ENCODE measurements at regions not wholly inside any gene's neighbourhood (a gene's known extent, or its start where the extent isn't known, plus 50 kb on each side); places are given as distances from the start of the nearest gene placed in this dataset.

GRCh38 chr16:5560084-5560483 is 462.5 kb upstream of the EEF2KMT start:
- Mint-ChIP-seq H3K27me3 (no peaks in the 10 kb centered on the region), H3K4me1 (no peaks in the 10 kb centered on the region), H3K4me3 (no peak overlapping the region), H3K9me3 (peaks cover 7 to 13% (median 8%) of the 10 kb centered on the region in 5 donors), H3K27ac (peak overlapping the region in 1 of 8 donors; percentile 10), H3K36me3 (peaks cover 0 to 2% (median 0%) of the 10 kb centered on the region in 3 donors)
- ChIA-PET POLR2A (no interaction called here), CTCF (no interaction called here)
- no peaks in the 10 kb centered on the region for H3K36me3 ChIP-seq (ENCODE audit: insufficient read depth, low read length)
- H3K9me3 ChIP-seq (ENCODE audit: low read length), result no peaks in the 10 kb centered on the region
- no peak for DNase-seq
- H3K4me3 ChIP-seq (ENCODE audit: low read length), result no peak overlapping the region
- no peak overlapping the region for H3K27ac ChIP-seq (ENCODE audit: low read depth, low read length)
- H3K4me1 ChIP-seq (ENCODE audit: insufficient read depth, low read length), result no peaks in the 10 kb centered on the region
- no peaks in the 10 kb centered on the region for H3K27me3 ChIP-seq (ENCODE audit: insufficient read depth, low read length, poor library complexity, severe bottlenecking)

GRCh38 chr16:5557966-5558365 is 460.4 kb upstream of the EEF2KMT start:
- POLR2A ChIA-PET, result no interaction called here

GRCh38 chr16:5557448-5557847 is 459.9 kb upstream of the EEF2KMT start:
- Histone ChIP-seq H3K27me3 (ENCODE audit: insufficient read depth, low read length, poor library complexity, severe bottlenecking) (no peaks in the 10 kb centered on the region), H3K4me3 (ENCODE audit: low read length) (no peak overlapping the region), H3K27ac (ENCODE audit: low read depth, low read length) (no peak overlapping the region), H3K9me3 (ENCODE audit: low read length) (no peaks in the 10 kb centered on the region), H3K36me3 (ENCODE audit: insufficient read depth, low read length) (no peaks in the 10 kb centered on the region), H3K4me1 (ENCODE audit: insufficient read depth, low read length) (no peaks in the 10 kb centered on the region)
- H3K27ac Mint-ChIP-seq, result no peak overlapping the region
- H3K27me3 Mint-ChIP-seq, result no peaks in the 10 kb centered on the region
- H3K4me1 Mint-ChIP-seq, result no peaks in the 10 kb centered on the region
- ChIA-PET POLR2A (no interaction called here), CTCF (no interaction called here)
- H3K36me3 Mint-ChIP-seq, result peaks cover 0 to 2% (median 0%) of the 10 kb centered on the region in 3 donors
- H3K4me3 Mint-ChIP-seq, result no peak overlapping the region
- peaks cover 7 to 10% (median 8%) of the 10 kb centered on the region in 5 donors for H3K9me3 Mint-ChIP-seq
- DNase-seq, result no peak

More at GRCh38 chr16:5557966-5558365, 460.4 kb upstream of the EEF2KMT start:
- Histone ChIP-seq H3K27me3 (ENCODE audit: insufficient read depth, low read length, poor library complexity, severe bottlenecking) (no peaks in the 10 kb centered on the region), H3K4me1 (ENCODE audit: insufficient read depth, low read length) (no peaks in the 10 kb centered on the region), H3K4me3 (ENCODE audit: low read length) (no peak overlapping the region), H3K27ac (ENCODE audit: low read depth, low read length) (no peak overlapping the region), H3K36me3 (ENCODE audit: insufficient read depth, low read length) (no peaks in the 10 kb centered on the region), H3K9me3 (ENCODE audit: low read length) (no peaks in the 10 kb centered on the region)
- CTCF ChIA-PET, result no interaction called here
- Mint-ChIP-seq H3K27me3 (no peaks in the 10 kb centered on the region), H3K27ac (no peak overlapping the region), H3K9me3 (peaks cover 7 to 10% (median 9%) of the 10 kb centered on the region in 5 donors), H3K4me1 (no peaks in the 10 kb centered on the region), H3K4me3 (no peak overlapping the region), H3K36me3 (peaks cover 0 to 2% (median 0%) of the 10 kb centered on the region in 3 donors)
- DNase-seq, result no peak

GRCh38 chr16:5556158-5556810 is 458.7 kb upstream of the EEF2KMT start:
- ChIA-PET POLR2A (no interaction called here), CTCF (no interaction called here)
- H3K9me3 Mint-ChIP-seq, result peaks cover 7 to 10% (median 8%) of the 10 kb centered on the region in 5 donors
- no peaks in the 10 kb centered on the region for H3K9me3 ChIP-seq (ENCODE audit: low read length)
- no peaks in the 10 kb centered on the region for H3K4me1 Mint-ChIP-seq
- H3K27me3 ChIP-seq (ENCODE audit: insufficient read depth, low read length, poor library complexity, severe bottlenecking), result no peaks in the 10 kb centered on the region
- H3K36me3 Mint-ChIP-seq, result peaks cover 0 to 2% (median 0%) of the 10 kb centered on the region in 3 donors
- H3K4me3 Mint-ChIP-seq, result no peak overlapping the region
- H3K27ac Mint-ChIP-seq, result no peak overlapping the region
- no peak overlapping the region for H3K27ac ChIP-seq (ENCODE audit: low read depth, low read length)
- H3K4me1 ChIP-seq (ENCODE audit: insufficient read depth, low read length), result no peaks in the 10 kb centered on the region
- no peak overlapping the region for H3K4me3 ChIP-seq (ENCODE audit: low read length)
- H3K27me3 Mint-ChIP-seq, result no peaks in the 10 kb centered on the region
- DNase-seq, result no peak
- H3K36me3 ChIP-seq (ENCODE audit: insufficient read depth, low read length), result no peaks in the 10 kb centered on the region

- Histone ChIP-seq H3K36me3 (ENCODE audit: insufficient read depth, low read length) (no peaks in the 10 kb centered on the region), H3K27me3 (ENCODE audit: insufficient read depth, low read length, poor library complexity, severe bottlenecking) (no peaks in the 10 kb centered on the region), H3K4me1 (ENCODE audit: insufficient read depth, low read length) (no peaks in the 10 kb centered on the region), H3K4me3 (ENCODE audit: low read length) (no peak overlapping the region), H3K27ac (ENCODE audit: low read depth, low read length) (no peak overlapping the region), H3K9me3 (ENCODE audit: low read length) (no peaks in the 10 kb centered on the region)
- Mint-ChIP-seq H3K9me3 (peaks cover 0 to 6% (median 0%) of the 10 kb centered on the region in 5 donors), H3K4me3 (no peak overlapping the region), H3K27ac (no peak overlapping the region), H3K27me3 (no peaks in the 10 kb centered on the region), H3K36me3 (no peaks in the 10 kb centered on the region), H3K4me1 (no peaks in the 10 kb centered on the region)
- DNase-seq, result no peak
- CTCF ChIA-PET, result interaction anchor here (1.5 kb wide), 1 partner anchor 10 kb away, joined by 3 read pairs; no protein-coding TSS in a partner anchor
- POLR2A ChIA-PET, result no interaction called here
Observed at GRCh38 chr16:5551909-5552308, 454.3 kb upstream of the EEF2KMT start.

GRCh38 chr16:5549802-5550201 is 452.2 kb upstream of the EEF2KMT start:
- H3K4me1 Mint-ChIP-seq, result no peaks in the 10 kb centered on the region
- no peak overlapping the region for H3K4me3 Mint-ChIP-seq
- Histone ChIP-seq H3K9me3 (ENCODE audit: low read length) (no peaks in the 10 kb centered on the region), H3K27ac (ENCODE audit: low read depth, low read length) (no peak overlapping the region), H3K4me3 (ENCODE audit: low read length) (no peak overlapping the region), H3K36me3 (ENCODE audit: insufficient read depth, low read length) (no peaks in the 10 kb centered on the region), H3K4me1 (ENCODE audit: insufficient read depth, low read length) (no peaks in the 10 kb centered on the region), H3K27me3 (ENCODE audit: insufficient read depth, low read length, poor library complexity, severe bottlenecking) (no peaks in the 10 kb centered on the region)
- H3K36me3 Mint-ChIP-seq, result no peaks in the 10 kb centered on the region
- ChIA-PET CTCF (no interaction called here), POLR2A (no interaction called here)
- H3K9me3 Mint-ChIP-seq, result peaks cover 0 to 6% (median 0%) of the 10 kb centered on the region in 5 donors
- H3K27ac Mint-ChIP-seq, result no peak overlapping the region
- no peak for DNase-seq
- no peaks in the 10 kb centered on the region for H3K27me3 Mint-ChIP-seq

GRCh38 chr16:5541356-5541755 is 443.8 kb upstream of the EEF2KMT start:
- CTCF ChIA-PET, result no interaction called here
- Histone ChIP-seq H3K27me3 (ENCODE audit: insufficient read depth, low read length, poor library complexity, severe bottlenecking) (no peaks in the 10 kb centered on the region), H3K27ac (ENCODE audit: low read depth, low read length) (no peak overlapping the region), H3K36me3 (ENCODE audit: insufficient read depth, low read length) (no peaks in the 10 kb centered on the region), H3K9me3 (ENCODE audit: low read length) (no peaks in the 10 kb centered on the region), H3K4me1 (ENCODE audit: insufficient read depth, low read length) (no peaks in the 10 kb centered on the region), H3K4me3 (ENCODE audit: low read length) (no peak overlapping the region)
- peaks cover 2 to 8% of the 10 kb centered on the region in 2 donors for H3K27me3 Mint-ChIP-seq
- DNase-seq, result no peak
- H3K9me3 Mint-ChIP-seq, result peaks cover 0 to 4% (median 1%) of the 10 kb centered on the region in 5 donors
- H3K4me3 Mint-ChIP-seq, result no peak overlapping the region
- POLR2A ChIA-PET, result no interaction called here
- no peak overlapping the region for H3K27ac Mint-ChIP-seq
- H3K4me1 Mint-ChIP-seq, result no peaks in the 10 kb centered on the region
- no peaks in the 10 kb centered on the region for H3K36me3 Mint-ChIP-seq

GRCh38 chr16:5537347-5537746 is 439.8 kb upstream of the EEF2KMT start:
- Histone ChIP-seq H3K27ac (ENCODE audit: low read depth, low read length) (no peak overlapping the region), H3K4me3 (ENCODE audit: low read length) (no peak overlapping the region), H3K4me1 (ENCODE audit: insufficient read depth, low read length) (no peaks in the 10 kb centered on the region), H3K36me3 (ENCODE audit: insufficient read depth, low read length) (no peaks in the 10 kb centered on the region), H3K27me3 (ENCODE audit: insufficient read depth, low read length, poor library complexity, severe bottlenecking) (no peaks in the 10 kb centered on the region), H3K9me3 (ENCODE audit: low read length) (no peaks in the 10 kb centered on the region)
- ChIA-PET POLR2A (no interaction called here), CTCF (no interaction called here)
- H3K4me3 Mint-ChIP-seq, result no peak overlapping the region
- H3K9me3 Mint-ChIP-seq, result peaks cover 0 to 5% (median 0%) of the 10 kb centered on the region in 5 donors
- H3K4me1 Mint-ChIP-seq, result no peaks in the 10 kb centered on the region
- DNase-seq, result no peak
- H3K27me3 Mint-ChIP-seq, result peaks cover 2 to 8% of the 10 kb centered on the region in 2 donors
- H3K27ac Mint-ChIP-seq, result peak overlapping the region in 1 of 8 donors; percentile 40
- no peaks in the 10 kb centered on the region for H3K36me3 Mint-ChIP-seq
